HG03064 (cell line): ENCODE measurements at regions not wholly inside any gene's neighbourhood (a gene's known extent, or its start where the extent isn't known, plus 50 kb on each side); places are given as distances from the start of the nearest gene placed in this dataset.

Source experiments
- ATAC-seq: cut with Tn5 transposase; IDR thresholded peaks from one replicate; pipeline ENCODE4 v1.9.1; 2021; ENCODE audit warnings: low read depth; ENCODE audit not compliant: unreplicated experiment

- ATAC-seq, result no peak
These were observed 1280.2 kb upstream of the C9orf72 start for GRCh38 chr9:28853477-28853876.

GRCh38 chr9:28866951-28867350, 1293.7 kb upstream of the C9orf72 start:
- ATAC-seq, result no peak

GRCh38 chr9:28868228-28868990, 1295.1 kb upstream of the C9orf72 start:
- ATAC-seq, result no peak

- no peak for ATAC-seq
These were observed 1309.2 kb upstream of the C9orf72 start for GRCh38 chr9:28882529-28882928.

- no peak for ATAC-seq
These were observed 1310.0 kb upstream of the C9orf72 start for GRCh38 chr9:28883234-28883633.

- ATAC-seq, result no peak
These were observed 1314.1 kb upstream of the C9orf72 start for GRCh38 chr9:28887188-28887884.

- ATAC-seq, result no peak
These were observed 1315.5 kb upstream of the C9orf72 start for GRCh38 chr9:28888806-28889205.

- no peak for ATAC-seq
These were observed 1319.3 kb upstream of the C9orf72 start for GRCh38 chr9:28892538-28892937.

GRCh38 chr9:28899267-28899666, 1326.0 kb upstream of the C9orf72 start:
- no peak for ATAC-seq

- no peak for ATAC-seq
These were observed 1326.6 kb upstream of the C9orf72 start for GRCh38 chr9:28899926-28900325.

- no peak for ATAC-seq
These were observed 1327.1 kb upstream of the C9orf72 start for GRCh38 chr9:28900406-28900805.

- ATAC-seq, result no peak
These were observed 1336.2 kb upstream of the C9orf72 start for GRCh38 chr9:28909526-28909925.

GRCh38 chr9:28912621-28913020, 1339.3 kb upstream of the C9orf72 start:
- no peak for ATAC-seq

- no peak for ATAC-seq
These were observed 1342.1 kb upstream of the C9orf72 start for GRCh38 chr9:28915202-28915930.

- no peak for ATAC-seq
These were observed 1343.1 kb upstream of the C9orf72 start for GRCh38 chr9:28916348-28916747.

- ATAC-seq, result no peak
These were observed 1348.7 kb upstream of the C9orf72 start for GRCh38 chr9:28921857-28922500.

GRCh38 chr9:28922891-28923290, 1349.6 kb upstream of the C9orf72 start:
- ATAC-seq, result no peak

GRCh38 chr9:28923351-28923750, 1350.1 kb upstream of the C9orf72 start:
- ATAC-seq, result no peak

- ATAC-seq, result no peak
These were observed 1351.9 kb upstream of the C9orf72 start for GRCh38 chr9:28925157-28925556.

GRCh38 chr9:28926306-28926705, 1353.0 kb upstream of the C9orf72 start:
- ATAC-seq, result no peak

- ATAC-seq, result no peak
These were observed 1354.4 kb upstream of the C9orf72 start for GRCh38 chr9:28927691-28928090.
